Upper lobe of right lung (tissue), 1 donor: ENCODE measurements at regions not wholly inside any gene's neighbourhood (a gene's known extent, or its start where the extent isn't known, plus 50 kb on each side); places are given as distances from the start of the nearest gene placed in this dataset.

Experiments used
- ATAC-seq: fragments of 200-7000 bp; cut with Tn5 transposase; one replicate; pipeline ENCODE4 v1.9.1; 2020; ENCODE audit warnings: mild to moderate bottlenecking, moderate library complexity
- DNase-seq: peaks from one replicate; pipeline ENCODE4 v3.0.0-alpha.2; 2020
- H3K27ac ChIP-seq: fragments of 200-600 bp; one replicate; pipeline ENCODE4 v1.8.0; 2022
- H3K27me3 ChIP-seq: fragments of 200-600 bp; one replicate; pipeline ENCODE4 v1.8.0; 2022; ENCODE audit warnings: mild to moderate bottlenecking
- H3K36me3 ChIP-seq: fragments of 200-600 bp; one replicate; pipeline ENCODE4 v1.8.0; 2022
- H3K4me1 ChIP-seq: fragments of 200-600 bp; one replicate; pipeline ENCODE4 v1.8.0; 2022
- H3K4me3 ChIP-seq: fragments of 200-600 bp; one replicate; pipeline ENCODE4 v1.8.0; 2022; ENCODE audit warnings: mild to moderate bottlenecking
- H3K9me3 ChIP-seq: fragments of 200-600 bp; one replicate; pipeline ENCODE4 v1.8.0; 2022
- intact Hi-C: fragments of 100-400 bp; cut with DNase I; formaldehyde crosslinking; loops from one replicate; pipeline ENCODE4 v1.11.0; 2022
- TF ChIP-seq, protein P1 (sequence below): fragments of 200-600 bp; IDR thresholded peaks from one replicate; pipeline ENCODE4 v1.8.0; 2022; ENCODE audit warnings: antibody characterized with exemption
- donor health status: DM: no; HTN: yes; CAD: no; lungs with severe emphysema.

DNA sequence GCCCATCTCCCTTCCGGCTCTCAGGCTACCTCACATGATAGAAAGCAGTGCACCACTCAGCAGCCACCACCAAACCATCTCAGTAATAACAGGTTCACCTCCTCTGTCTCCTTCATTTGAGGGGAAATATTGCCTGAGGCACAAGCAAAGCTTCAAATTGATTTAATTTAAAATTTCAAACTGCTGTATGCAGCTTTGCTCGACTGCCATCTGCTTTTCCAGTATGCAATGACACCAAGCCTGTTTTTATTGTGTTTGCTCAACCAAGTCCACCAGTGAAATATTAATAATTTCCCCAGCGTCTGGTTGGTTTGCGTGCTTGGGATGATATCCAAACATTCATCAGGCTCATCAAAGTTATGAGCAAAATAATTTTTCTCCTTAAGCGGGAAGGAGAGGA is 552.4 kb upstream of the DAB1 start:
- intact Hi-C loops: no loop called here
- DNase-seq: no peak

DNA sequence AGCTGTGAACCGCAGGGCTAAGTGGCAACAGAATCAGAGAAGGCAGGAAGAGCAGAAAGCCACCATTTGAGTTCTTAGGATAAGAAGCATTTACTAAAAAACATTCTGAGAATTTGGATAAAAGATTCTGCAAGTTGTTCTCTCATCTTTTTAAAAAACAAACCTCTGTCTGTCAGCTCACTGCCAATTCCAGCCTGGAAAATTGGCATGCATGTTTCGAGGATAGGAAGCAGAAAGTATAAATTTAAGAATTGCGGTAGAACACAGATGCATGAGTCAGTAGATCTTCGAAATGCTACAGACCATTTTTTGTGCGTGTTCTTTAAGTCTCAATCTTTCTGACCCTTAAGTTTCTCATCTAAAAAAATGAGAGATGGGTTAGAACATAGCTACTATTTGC is 544.5 kb upstream of the DAB1 start:
- intact Hi-C loops: no loop called here
- ATAC-seq (no peak), DNase-seq (no peak)
- no peaks in the 10 kb centered on the region for H3K27me3 ChIP-seq
- no peaks in the 10 kb centered on the region for H3K4me1 ChIP-seq
- H3K4me3 ChIP-seq: no peak overlapping the region
- no peak overlapping the region for H3K27ac ChIP-seq
- TF ChIP-seq, protein P1, sequence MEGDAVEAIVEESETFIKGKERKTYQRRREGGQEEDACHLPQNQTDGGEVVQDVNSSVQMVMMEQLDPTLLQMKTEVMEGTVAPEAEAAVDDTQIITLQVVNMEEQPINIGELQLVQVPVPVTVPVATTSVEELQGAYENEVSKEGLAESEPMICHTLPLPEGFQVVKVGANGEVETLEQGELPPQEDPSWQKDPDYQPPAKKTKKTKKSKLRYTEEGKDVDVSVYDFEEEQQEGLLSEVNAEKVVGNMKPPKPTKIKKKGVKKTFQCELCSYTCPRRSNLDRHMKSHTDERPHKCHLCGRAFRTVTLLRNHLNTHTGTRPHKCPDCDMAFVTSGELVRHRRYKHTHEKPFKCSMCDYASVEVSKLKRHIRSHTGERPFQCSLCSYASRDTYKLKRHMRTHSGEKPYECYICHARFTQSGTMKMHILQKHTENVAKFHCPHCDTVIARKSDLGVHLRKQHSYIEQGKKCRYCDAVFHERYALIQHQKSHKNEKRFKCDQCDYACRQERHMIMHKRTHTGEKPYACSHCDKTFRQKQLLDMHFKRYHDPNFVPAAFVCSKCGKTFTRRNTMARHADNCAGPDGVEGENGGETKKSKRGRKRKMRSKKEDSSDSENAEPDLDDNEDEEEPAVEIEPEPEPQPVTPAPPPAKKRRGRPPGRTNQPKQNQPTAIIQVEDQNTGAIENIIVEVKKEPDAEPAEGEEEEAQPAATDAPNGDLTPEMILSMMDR: no peak
- no peaks in the 10 kb centered on the region for H3K9me3 ChIP-seq
- no peaks in the 10 kb centered on the region for H3K36me3 ChIP-seq

More for the DNA sequence above, 552.4 kb upstream of the DAB1 start:
- Histone ChIP-seq H3K36me3 (no peaks in the 10 kb centered on the region), H3K4me3 (no peak overlapping the region), H3K27me3 (no peaks in the 10 kb centered on the region), H3K4me1 (no peaks in the 10 kb centered on the region), H3K27ac (no peak overlapping the region), H3K9me3 (no peaks in the 10 kb centered on the region)
- ATAC-seq: no peak
- TF ChIP-seq, protein P1: no peak

DNA sequence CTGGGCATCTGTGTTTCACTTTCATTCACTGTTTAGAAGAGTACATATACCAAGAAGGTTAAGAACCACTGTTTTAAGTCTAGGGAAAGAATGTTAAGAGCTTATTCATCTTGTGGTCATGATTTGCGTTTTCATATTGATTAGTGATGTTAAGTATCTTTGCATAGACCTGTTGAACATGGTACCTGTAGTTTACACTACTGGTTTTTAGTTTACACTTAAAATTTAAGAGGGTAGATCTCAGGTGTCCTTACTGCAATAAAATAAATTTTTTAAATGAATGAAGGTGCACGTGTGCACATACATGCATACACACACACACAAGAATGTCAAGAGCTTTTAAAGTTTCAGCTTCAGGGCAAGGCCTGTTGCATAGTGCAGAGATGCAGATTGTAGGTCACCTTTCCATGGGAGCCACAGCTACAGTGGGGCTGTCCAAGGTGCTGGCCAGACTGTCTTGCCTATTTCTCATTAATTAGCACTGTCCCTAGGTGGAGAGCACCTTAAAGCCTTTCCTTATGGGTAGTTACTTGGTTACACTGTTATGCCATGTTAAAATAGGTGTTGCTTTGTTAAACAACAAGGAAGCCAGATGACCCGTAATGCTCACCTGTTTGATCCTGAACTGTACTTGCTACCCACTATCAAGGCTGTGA is 543.0 kb upstream of the DAB1 start:
- Histone ChIP-seq H3K4me3 (no peak overlapping the region), H3K36me3 (no peaks in the 10 kb centered on the region), H3K9me3 (no peaks in the 10 kb centered on the region), H3K27ac (no peak overlapping the region), H3K27me3 (no peaks in the 10 kb centered on the region), H3K4me1 (no peaks in the 10 kb centered on the region)
- ATAC-seq (peak; percentile 50), DNase-seq (no peak)
- intact Hi-C loops: no loop called here
- TF ChIP-seq, protein P1: no peak

DNA sequence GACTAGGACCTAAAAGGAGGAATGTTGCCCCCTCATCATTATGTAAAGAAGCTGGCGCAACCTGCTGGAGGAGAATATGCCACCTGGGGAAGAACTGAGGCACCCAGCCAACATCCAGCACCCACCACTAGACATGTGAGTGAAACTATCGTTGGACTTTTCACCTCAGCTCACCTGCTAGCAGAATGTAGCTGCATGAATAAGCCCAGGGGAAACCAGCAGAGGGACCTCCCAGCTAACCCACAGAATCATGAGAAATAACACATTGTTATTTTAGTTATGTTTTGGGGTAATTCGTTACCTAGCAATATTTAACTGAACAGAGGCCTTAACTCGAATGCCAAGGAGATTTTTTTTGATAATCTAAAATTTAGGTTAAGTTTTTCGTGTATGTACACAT is 542.5 kb upstream of the DAB1 start:
- no peaks in the 10 kb centered on the region for H3K36me3 ChIP-seq
- no peaks in the 10 kb centered on the region for H3K9me3 ChIP-seq
- TF ChIP-seq, protein P1: no peak
- ATAC-seq (no peak), DNase-seq (no peak)
- no peaks in the 10 kb centered on the region for H3K27me3 ChIP-seq
- no peak overlapping the region for H3K4me3 ChIP-seq
- H3K27ac ChIP-seq: no peak overlapping the region
- H3K4me1 ChIP-seq: no peaks in the 10 kb centered on the region
- intact Hi-C loops: no loop called here

DNA sequence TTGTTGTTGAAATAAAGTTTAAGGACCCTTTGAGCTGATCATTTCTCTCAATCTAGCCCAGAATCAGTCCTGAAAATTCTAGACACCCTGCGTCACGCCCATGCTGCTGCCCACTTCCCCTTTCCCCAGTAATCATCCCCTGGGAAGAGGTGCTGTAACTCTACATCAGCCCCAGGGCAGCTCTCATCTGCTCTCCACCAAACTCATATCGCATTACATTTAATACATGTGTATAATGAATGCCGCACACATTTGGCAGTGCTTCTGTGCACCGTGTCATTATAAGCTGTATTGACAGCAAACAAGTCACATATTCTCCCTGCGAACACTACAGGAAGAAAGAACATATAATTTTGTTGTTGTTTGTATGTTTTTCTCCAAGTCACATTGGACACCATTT is 539.7 kb upstream of the DAB1 start:
- H3K9me3 ChIP-seq: no peaks in the 10 kb centered on the region
- no peaks in the 10 kb centered on the region for H3K36me3 ChIP-seq
- H3K27ac ChIP-seq: no peak overlapping the region
- ATAC-seq (no peak), DNase-seq (no peak)
- TF ChIP-seq, protein P1: no peak
- H3K4me3 ChIP-seq: no peak overlapping the region
- no peaks in the 10 kb centered on the region for H3K4me1 ChIP-seq
- no peaks in the 10 kb centered on the region for H3K27me3 ChIP-seq
- intact Hi-C loops: no loop called here
